A673 (cell line): ENCODE measurements at regions not wholly inside any gene's neighbourhood (a gene's known extent, or its start where the extent isn't known, plus 50 kb on each side); places are given as distances from the start of the nearest gene placed in this dataset.

Source experiments
- BruUV-seq: library from RNA; stranded (reverse); fragments of 400-500 nt; replicated peaks from 2 replicates; lab custom pipeline; 2021; lab: Mats Ljungman, UMichigan
- CTCF ChIA-PET: fragments of 300-600 bp; sonication (Branson Sonifier 250); formaldehyde crosslinking; loops from one replicate; lab custom pipeline; 2022; ENCODE audit warnings: antibody characterized with exemption; lab: Charles Lee
- POLR2A ChIA-PET: fragments of 300-600 bp; sonication (Branson Sonifier 250); formaldehyde crosslinking; loops from one replicate; lab custom pipeline; 2022; ENCODE audit warnings: antibody characterized with exemption; ENCODE audit not compliant: low non-redundant PET; lab: Charles Lee
- DNase-seq: peaks from one replicate; pipeline ENCODE4 v3.0.0-alpha.2; 2015; ENCODE audit warnings: low spot score
- H3K27ac ChIP-seq: fragments of 200-600 bp; sonication (generic); 2 replicates; pipeline ENCODE4 v1.5.1; 2016; ENCODE audit warnings: mixed run types, low read depth, mild to moderate bottlenecking, mixed read lengths, antibody characterized with exemption, low read length; ENCODE audit not compliant: poor library complexity, severe bottlenecking
- H3K27me3 ChIP-seq: fragments of 200-600 bp; sonication (generic); replicated peaks from 2 replicates; pipeline ENCODE4 v1.6.1; 2017; ENCODE audit warnings: mixed run types, low read depth, mild to moderate bottlenecking, mixed read lengths, antibody characterized with exemption, low read length; ENCODE audit not compliant: insufficient read depth, poor library complexity
- H3K36me3 ChIP-seq: fragments of 200-600 bp; sonication (generic); 2 replicates; pipeline ENCODE4 v1.6.1; 2016; ENCODE audit warnings: mixed run types, mild to moderate bottlenecking, mixed read lengths, antibody characterized with exemption, low read length; ENCODE audit not compliant: insufficient read depth, poor library complexity, severe bottlenecking
- H3K4me1 ChIP-seq: fragments of 200-600 bp; sonication (generic); 2 replicates; pipeline ENCODE4 v1.6.1; 2017; ENCODE audit warnings: mixed run types, mild to moderate bottlenecking, mixed read lengths, antibody characterized with exemption, low read length; ENCODE audit not compliant: insufficient read depth, poor library complexity, severe bottlenecking
- H3K4me3 ChIP-seq: fragments of 200-600 bp; sonication (generic); 2 replicates; pipeline ENCODE4 v1.5.1; 2016; ENCODE audit warnings: low read depth, mixed run types, mild to moderate bottlenecking, mixed read lengths, low read length; ENCODE audit not compliant: poor library complexity, severe bottlenecking
- H3K9me3 ChIP-seq: fragments of 200-600 bp; sonication (generic); 2 replicates; pipeline ENCODE4 v1.6.1; 2016; ENCODE audit warnings: mixed run types, low read depth, mild to moderate bottlenecking, mixed read lengths, antibody characterized with exemption, low read length; ENCODE audit not compliant: poor library complexity, severe bottlenecking
- EZH2 ChIP-seq: fragments of 200-600 bp; sonication (generic); IDR thresholded peaks from 2 replicates; pipeline ENCODE4 v1.6.1; 2017; ENCODE audit warnings: borderline replicate concordance, low read depth, mild to moderate bottlenecking, mixed read lengths, antibody characterized with exemption, low read length; ENCODE audit not compliant: poor library complexity, severe bottlenecking
- intact Hi-C: fragments of 100-400 bp; cut with micrococcal nuclease; formaldehyde crosslinking; loops from one replicate; pipeline ENCODE4 v1.10.0; 2022; ENCODE audit not compliant: unreplicated experiment
- TF ChIP-seq, protein P1 (sequence below): fragments of 300-800, 200-600 bp; sonication (generic); conservative IDR thresholded peaks from 2 replicates; pipeline ENCODE4 v1.5.1; 2017; ENCODE audit warnings: low read depth, mild to moderate bottlenecking, antibody characterized with exemption, low read length, moderate library complexity, mixed read lengths

DNA sequence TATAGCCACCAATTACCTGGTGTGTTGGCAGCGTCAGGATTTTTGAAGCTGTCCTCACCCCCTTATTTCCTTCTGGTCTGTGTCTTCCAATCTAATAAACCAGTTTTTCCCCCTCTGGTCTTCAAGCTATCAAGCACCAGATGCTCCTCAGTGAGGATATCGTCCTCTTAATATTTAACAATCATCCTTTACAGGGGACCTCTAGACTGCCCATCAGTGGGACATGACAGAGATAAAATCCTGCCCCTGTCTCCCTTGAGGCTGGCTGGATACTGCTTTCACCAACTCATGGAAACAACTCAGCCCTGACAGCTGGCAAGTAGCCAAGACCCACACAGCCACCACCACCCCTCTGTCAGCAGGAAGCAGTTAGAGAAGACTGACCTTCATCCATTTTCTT, 421.0 kb upstream of the API5 start:
- CTCF ChIA-PET: no interaction called here
- POLR2A ChIA-PET: interaction anchor here (0.6 kb wide), 1 partner anchor 35 kb away, joined by 3 read pairs; no protein-coding TSS in a partner anchor
- no peak overlapping the region for H3K4me3 ChIP-seq
- no peak for DNase-seq
- TF ChIP-seq EZH2: no peak
- TF ChIP-seq, protein P1, sequence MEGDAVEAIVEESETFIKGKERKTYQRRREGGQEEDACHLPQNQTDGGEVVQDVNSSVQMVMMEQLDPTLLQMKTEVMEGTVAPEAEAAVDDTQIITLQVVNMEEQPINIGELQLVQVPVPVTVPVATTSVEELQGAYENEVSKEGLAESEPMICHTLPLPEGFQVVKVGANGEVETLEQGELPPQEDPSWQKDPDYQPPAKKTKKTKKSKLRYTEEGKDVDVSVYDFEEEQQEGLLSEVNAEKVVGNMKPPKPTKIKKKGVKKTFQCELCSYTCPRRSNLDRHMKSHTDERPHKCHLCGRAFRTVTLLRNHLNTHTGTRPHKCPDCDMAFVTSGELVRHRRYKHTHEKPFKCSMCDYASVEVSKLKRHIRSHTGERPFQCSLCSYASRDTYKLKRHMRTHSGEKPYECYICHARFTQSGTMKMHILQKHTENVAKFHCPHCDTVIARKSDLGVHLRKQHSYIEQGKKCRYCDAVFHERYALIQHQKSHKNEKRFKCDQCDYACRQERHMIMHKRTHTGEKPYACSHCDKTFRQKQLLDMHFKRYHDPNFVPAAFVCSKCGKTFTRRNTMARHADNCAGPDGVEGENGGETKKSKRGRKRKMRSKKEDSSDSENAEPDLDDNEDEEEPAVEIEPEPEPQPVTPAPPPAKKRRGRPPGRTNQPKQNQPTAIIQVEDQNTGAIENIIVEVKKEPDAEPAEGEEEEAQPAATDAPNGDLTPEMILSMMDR: no peak
- no peaks in the 10 kb centered on the region for H3K4me1 ChIP-seq
- no peak overlapping the region for H3K27ac ChIP-seq
- intact Hi-C loops: no loop called here
- no peaks in the 10 kb centered on the region for H3K9me3 ChIP-seq
- H3K27me3 ChIP-seq: peaks cover 3% of the 10 kb centered on the region
- BruUV-seq: no TSS peak
- no peaks in the 10 kb centered on the region for H3K36me3 ChIP-seq

DNA sequence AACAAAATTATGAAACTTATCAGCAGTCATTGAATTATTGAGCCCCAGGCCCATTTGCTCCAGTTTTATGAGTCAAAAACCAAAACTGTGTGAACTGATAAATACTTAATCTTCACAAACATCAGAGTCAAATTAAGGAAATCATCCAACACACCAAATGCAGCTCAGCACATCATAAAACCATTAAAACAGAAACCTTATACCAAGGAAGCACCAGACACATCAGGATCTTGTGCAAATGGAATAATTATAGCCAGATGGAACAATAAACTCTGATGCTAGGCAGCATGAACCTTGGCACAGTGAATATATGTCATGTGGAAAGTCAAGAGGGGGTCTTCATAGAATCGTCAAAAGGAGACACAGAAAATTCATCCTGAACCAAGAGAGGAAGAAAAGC, 410.7 kb upstream of the API5 start:
- Histone ChIP-seq H3K9me3 (no peaks in the 10 kb centered on the region), H3K4me1 (no peaks in the 10 kb centered on the region), H3K36me3 (no peaks in the 10 kb centered on the region), H3K27ac (no peak overlapping the region), H3K4me3 (no peak overlapping the region), H3K27me3 (no peaks in the 10 kb centered on the region)
- POLR2A ChIA-PET: no interaction called here
- CTCF ChIA-PET: no interaction called here
- intact Hi-C loops: no loop called here
- TF ChIP-seq, protein P1: no peak
- TF ChIP-seq EZH2: no peak
- BruUV-seq: no TSS peak
- peak; percentile 12 for DNase-seq

DNA sequence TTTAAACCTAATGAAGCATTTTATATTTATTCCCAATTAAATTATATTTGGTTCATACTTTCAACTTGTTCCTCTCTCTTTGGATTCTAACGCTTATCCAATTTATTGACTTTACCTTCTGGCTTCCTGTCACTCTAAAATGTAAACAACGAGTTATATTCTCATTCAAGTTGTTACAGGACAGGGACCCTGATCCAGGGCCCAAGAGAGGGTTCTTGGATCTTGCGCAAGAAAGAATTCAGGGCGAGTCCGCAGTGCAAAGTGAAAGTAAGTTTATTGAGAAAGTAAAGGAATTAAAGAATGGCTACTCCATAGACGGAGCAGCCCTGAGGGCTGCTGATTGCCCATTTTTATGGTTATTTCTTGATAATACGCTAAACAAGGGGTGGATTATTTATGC, 405.6 kb upstream of the API5 start:
- ChIA-PET POLR2A (no interaction called here), CTCF (no interaction called here)
- TF ChIP-seq, protein P1: no peak
- TF ChIP-seq EZH2: no peak

More for the DNA sequence above, 405.6 kb upstream of the API5 start:
- no peak overlapping the region for H3K4me3 ChIP-seq
- H3K4me1 ChIP-seq: no peaks in the 10 kb centered on the region
- no peaks in the 10 kb centered on the region for H3K27me3 ChIP-seq
- BruUV-seq: no TSS peak
- DNase-seq: no peak
- peaks cover 10% of the 10 kb centered on the region for H3K9me3 ChIP-seq
- intact Hi-C loops: no loop called here
- H3K27ac ChIP-seq: no peak overlapping the region
- H3K36me3 ChIP-seq: no peaks in the 10 kb centered on the region
